ENCODE measurements at regions not wholly inside any gene's neighbourhood (a gene's known extent, or its start where the extent isn't known, plus 50 kb on each side); places are given as distances from the start of the nearest gene placed in this dataset.

- TF ChIP-seq REST (IDR thresholded peaks at IDR 0.05) (no peak), RAD21 (IDR thresholded peaks at IDR 0.05) (no peak), HNF4G (IDR thresholded peaks at IDR 0.05) (no peak), JUND (IDR thresholded peaks at IDR 0.05) (no peak), SP1 (IDR thresholded peaks at IDR 0.05) (no peak), ATF3 (IDR thresholded peaks at IDR 0.05) (no peak), MAX (IDR thresholded peaks at IDR 0.05) (no peak)
Measured at GRCh38 chr12:84634526-84634925, 278.1 kb downstream of the SLC6A15 start (continued).

GRCh38 chr12:84632556-84632955 is 280.0 kb downstream of the SLC6A15 start:
- Histone ChIP-seq H3K36me3 (ENCODE audit: control insufficient read depth in 4 of 4, insufficient read depth in 3 of 4, low read depth in 1 of 4, low read length in 3 of 4) (no peaks in the 10 kb centered on the region), H3K9me3 (ENCODE audit: control insufficient read depth in 4 of 4, low read length in 3 of 4) (no peaks in the 10 kb centered on the region), H3K27ac (ENCODE audit: low read depth in 1 of 2, low read length in 2 of 2) (no peak overlapping the region), H3K9ac (ENCODE audit: low read depth in 1 of 2, low read length in 2 of 2) (no peak overlapping the region), H3K4me3 (ENCODE audit: low read depth in 1 of 3, low read length in 3 of 3) (no peak overlapping the region), H3K27me3 (ENCODE audit: control insufficient read depth in 4 of 4, insufficient read depth in 4 of 4, low read length in 3 of 4) (no peaks in the 10 kb centered on the region), H3K4me1 (ENCODE audit: control insufficient read depth in 4 of 4, insufficient read depth in 4 of 4, low read length in 3 of 4) (no peaks in the 10 kb centered on the region)
- WGBS, result 83% methylated on average over 4 of the region's 4 CpGs
- no peak for DNase-seq (ENCODE audit: low spot score)
- TF ChIP-seq RXRA (IDR thresholded peaks at IDR 0.05) (no peak), HNF4A (conservative IDR thresholded peaks at IDR 0.05) (no peak), EGR1 (IDR thresholded peaks at IDR 0.05; ENCODE audit: low read depth in 2 of 2) (no peak), ATF3 (IDR thresholded peaks at IDR 0.05) (no peak), JUND (IDR thresholded peaks at IDR 0.05) (no peak), REST (IDR thresholded peaks at IDR 0.05) (no peak), FOXA1 (IDR thresholded peaks at IDR 0.05) (no peak)

GRCh38 chr12:84631020-84631419 is 281.6 kb downstream of the SLC6A15 start:
- H3K27me3 ChIP-seq (ENCODE audit: control insufficient read depth in 4 of 4, insufficient read depth in 4 of 4, low read length in 3 of 4), result no peaks in the 10 kb centered on the region
- H3K9ac ChIP-seq (ENCODE audit: low read depth in 1 of 2, low read length in 2 of 2), result no peak overlapping the region
- H3K4me3 ChIP-seq (ENCODE audit: low read depth in 1 of 3, low read length in 3 of 3), result no peak overlapping the region
- H3K27ac ChIP-seq (ENCODE audit: low read depth in 1 of 2, low read length in 2 of 2), result no peak overlapping the region
- no peak for DNase-seq (ENCODE audit: low spot score)
- H3K36me3 ChIP-seq (ENCODE audit: control insufficient read depth in 4 of 4, insufficient read depth in 3 of 4, low read depth in 1 of 4, low read length in 3 of 4), result no peaks in the 10 kb centered on the region
- no peaks in the 10 kb centered on the region for H3K9me3 ChIP-seq (ENCODE audit: control insufficient read depth in 4 of 4, low read length in 3 of 4)
- H3K4me1 ChIP-seq (ENCODE audit: control insufficient read depth in 4 of 4, insufficient read depth in 4 of 4, low read length in 3 of 4), result no peaks in the 10 kb centered on the region
- TF ChIP-seq FOXA2 (IDR thresholded peaks at IDR 0.05), result no peak
